ENCODE measurements at regions not wholly inside any gene's neighbourhood (a gene's known extent, or its start where the extent isn't known, plus 50 kb on each side); places are given as distances from the start of the nearest gene placed in this dataset.

- DNase-seq = no peak
These were observed 690.6 kb downstream of the EPM2A start for GRCh38 chr6:145044641-145045246.

GRCh38 chr6:145045582-145045981 is 689.7 kb downstream of the EPM2A start:
- no peak for DNase-seq

DNA sequence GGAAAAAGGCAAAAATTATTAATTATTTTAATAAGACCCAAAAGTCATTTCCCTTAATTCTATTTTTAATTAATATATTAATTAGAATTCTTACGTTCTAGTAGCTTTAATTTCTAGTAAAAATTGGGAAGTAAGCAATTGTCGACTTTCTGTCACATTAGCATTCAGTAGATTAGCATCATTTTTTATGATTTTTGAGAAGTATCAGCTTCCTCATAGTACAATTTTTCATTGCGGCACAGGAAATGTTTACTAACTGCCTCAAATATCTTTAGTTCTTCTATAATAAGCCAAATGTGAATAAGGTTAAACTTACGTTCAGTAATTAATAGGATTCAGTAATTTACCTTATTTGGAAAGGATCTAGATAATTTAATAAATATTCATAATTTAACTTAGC is 687.4 kb downstream of the EPM2A start:
- no peak for DNase-seq

DNA sequence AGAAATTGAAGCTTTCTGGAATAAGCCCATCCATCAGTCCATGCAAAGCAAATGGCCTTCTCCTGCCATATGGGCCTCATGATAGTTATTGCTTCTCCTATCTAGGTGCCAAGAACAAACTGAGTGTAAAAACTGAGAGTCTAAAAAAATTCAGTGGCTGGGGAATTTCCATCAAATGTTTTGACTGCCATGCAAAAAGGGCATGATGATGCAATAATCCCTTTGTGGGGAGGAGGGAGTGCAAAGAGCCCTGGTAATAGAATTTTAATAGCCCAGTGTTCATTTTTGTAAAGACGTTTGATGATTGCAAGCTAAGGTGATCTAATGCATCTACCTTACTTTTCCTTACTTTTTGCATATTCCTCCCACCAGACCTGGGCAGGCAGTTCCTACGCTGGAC is 683.7 kb downstream of the EPM2A start:
- DNase-seq = no peak

- DNase-seq = no peak
These were observed 679.8 kb downstream of the EPM2A start for GRCh38 chr6:145055567-145055966.

DNA sequence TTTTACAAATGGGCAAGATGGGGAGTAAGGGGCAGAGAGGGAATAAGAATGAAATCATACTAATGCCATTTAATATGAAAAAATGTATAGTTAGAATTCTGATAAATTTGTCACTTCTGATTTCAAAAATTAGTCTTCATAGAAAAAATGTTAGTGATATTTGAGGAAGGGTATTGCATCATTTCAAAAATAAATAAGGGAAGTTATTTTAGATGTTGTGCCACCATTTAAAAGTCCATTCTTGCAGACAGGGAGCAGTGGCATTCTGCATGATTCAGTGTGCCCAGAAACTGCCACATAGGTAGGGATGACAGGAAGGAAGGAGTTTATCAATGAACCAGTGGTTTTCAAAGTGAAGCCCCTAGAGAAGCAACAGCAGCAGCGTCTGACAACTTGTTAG is 674.6 kb downstream of the EPM2A start:
- DNase-seq = no peak

GRCh38 chr6:145063091-145063490 is 672.2 kb downstream of the EPM2A start:
- DNase-seq = no peak

DNA sequence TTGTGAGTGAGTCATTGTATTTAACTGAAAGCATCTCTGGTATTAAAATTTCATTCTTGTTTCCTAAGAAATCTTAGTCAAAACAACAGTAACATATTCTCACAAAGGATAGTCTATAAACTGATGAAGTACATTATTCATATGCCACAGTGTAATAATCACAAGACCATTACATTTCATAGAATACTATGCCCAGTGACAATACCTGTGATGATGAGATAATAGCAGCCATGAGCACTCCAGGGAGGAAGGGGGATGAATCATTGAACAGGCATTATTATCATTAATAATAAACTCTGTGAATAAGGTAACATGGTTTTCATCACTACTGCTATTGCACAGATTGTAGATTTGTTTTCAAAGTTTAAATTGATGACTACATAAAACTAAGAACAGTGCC is 667.9 kb downstream of the EPM2A start:
- DNase-seq = no peak

- DNase-seq = no peak
These were observed 666.7 kb downstream of the EPM2A start for GRCh38 chr6:145068577-145068976.

DNA sequence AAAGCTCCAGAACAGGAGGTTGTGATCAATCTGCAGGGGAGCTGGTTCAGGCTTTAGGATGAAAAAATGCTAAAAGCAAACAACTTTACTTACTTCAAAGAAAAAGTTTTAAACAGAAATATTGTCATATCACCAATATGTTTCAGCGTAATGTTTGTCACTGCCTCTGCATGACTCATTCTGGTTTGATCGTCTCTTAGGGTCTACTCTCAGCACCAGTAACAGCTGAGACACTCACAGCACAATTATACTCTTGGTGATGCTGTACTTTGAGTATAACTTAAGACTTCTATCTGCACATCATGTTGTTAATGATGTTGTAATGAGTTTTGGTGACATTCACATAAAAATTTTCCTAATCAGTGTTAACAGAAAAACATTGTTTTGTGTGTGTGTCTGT is 665.4 kb downstream of the EPM2A start:
- DNase-seq = no peak

- DNase-seq = no peak
These were observed 664.5 kb downstream of the EPM2A start for GRCh38 chr6:145070791-145071190.

DNA sequence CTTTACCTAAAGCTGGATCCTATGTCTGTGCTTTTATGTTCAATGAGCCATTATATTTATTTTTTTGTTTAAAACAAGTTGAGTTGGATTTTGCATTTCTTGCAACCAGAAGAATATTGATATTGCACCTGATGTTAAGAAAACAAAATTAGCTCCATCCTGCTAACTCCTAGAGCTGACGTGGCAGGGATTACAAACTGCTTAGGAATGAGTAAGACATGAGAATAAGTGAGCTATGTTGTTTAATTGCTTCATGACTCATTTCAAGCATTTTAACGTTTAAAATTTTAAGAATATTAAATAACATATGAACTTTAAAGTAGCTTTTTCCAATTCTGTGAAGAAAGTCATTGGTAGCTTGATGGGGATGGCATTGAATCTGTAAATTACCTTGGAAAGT is 663.5 kb downstream of the EPM2A start:
- no peak for DNase-seq

DNA sequence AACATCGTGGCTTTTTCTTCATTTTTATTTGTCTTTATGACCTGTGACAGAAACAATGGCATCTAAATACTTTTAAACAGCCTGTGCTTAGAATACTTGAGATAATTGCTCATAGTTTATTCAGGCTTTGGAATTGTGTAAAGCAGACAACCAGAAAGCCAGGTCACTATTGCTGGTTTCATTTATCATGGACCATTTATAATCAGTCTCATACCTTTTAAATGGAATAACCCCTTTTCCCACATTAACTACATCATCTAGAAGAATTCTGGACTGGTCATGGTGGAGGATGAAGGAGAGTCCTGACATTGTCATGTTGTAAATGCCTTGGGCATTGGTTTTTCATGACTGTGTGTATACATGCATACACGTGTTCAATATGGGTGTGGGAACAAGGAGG is 661.5 kb downstream of the EPM2A start:
- no peak for DNase-seq

DNA sequence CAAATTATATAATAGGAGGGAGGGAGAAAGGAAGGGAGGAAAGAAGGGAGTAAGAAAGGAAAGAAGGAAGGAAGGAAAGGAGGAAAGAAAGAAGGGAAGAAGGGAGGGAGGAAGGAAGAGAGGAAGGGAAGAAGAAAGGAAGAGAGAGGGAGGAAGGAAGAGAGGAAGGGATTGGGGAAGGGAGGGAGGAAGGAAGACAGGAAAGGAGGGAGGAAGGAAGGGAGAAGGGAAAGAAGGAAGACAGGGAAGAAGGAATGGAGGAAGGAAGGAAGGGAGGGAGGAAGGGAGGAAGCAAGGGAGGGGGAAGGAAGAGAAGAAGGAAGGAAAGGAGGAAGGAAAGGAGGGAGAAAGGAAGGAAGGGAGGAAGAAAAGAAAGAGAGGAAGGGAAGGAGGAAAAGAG is 660.5 kb downstream of the EPM2A start:
- DNase-seq = no peak

DNA sequence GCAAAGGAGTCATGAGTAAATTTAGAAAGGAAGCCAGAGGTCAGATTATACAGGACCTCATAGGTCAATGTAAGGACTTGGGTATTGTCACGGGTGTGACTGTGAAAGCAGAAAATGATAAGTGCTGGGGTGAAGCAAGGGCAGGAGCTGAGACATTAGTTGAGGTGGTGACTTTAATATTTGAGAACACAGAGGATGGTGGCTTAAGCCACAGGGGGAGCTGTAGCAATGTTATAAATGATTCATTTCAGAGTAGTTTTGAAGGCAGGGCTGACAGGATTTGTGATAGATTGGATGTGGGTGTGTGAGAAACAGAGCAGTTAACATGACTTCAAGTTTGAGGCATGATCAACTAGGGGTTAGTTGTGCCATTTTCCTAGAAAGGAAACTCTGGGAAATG is 659.9 kb downstream of the EPM2A start:
- no peak for DNase-seq

GRCh38 chr6:145076115-145076841 is 659.0 kb downstream of the EPM2A start:
- no peak for DNase-seq

GRCh38 chr6:145077382-145077781 is 657.9 kb downstream of the EPM2A start:
- no peak for DNase-seq

GRCh38 chr6:145080651-145081050 is 654.7 kb downstream of the EPM2A start:
- DNase-seq = no peak

- DNase-seq = no peak
These were observed 653.6 kb downstream of the EPM2A start for GRCh38 chr6:145081677-145082076.

GRCh38 chr6:145082359-145082758 is 653.0 kb downstream of the EPM2A start:
- no peak for DNase-seq

DNA sequence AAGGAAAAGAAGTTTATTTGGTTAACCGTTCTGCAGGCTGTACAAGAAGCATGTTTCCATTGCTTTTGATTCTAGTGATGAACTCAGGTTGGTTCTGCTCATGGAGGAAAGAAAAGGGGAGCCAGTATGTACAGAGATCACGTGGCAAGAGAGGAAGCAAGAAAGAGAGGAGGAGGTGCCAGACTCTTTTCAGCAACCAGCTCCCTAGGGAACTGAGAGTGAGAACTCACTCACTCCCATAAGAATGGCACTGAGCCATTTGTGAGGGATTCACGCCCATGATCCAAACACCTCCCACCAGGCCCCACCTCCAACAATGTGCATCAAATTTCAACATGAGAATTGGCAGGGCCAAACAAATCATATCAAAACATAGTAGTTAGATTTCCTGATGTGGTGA is 649.1 kb downstream of the EPM2A start:
- DNase-seq = no peak

DNA sequence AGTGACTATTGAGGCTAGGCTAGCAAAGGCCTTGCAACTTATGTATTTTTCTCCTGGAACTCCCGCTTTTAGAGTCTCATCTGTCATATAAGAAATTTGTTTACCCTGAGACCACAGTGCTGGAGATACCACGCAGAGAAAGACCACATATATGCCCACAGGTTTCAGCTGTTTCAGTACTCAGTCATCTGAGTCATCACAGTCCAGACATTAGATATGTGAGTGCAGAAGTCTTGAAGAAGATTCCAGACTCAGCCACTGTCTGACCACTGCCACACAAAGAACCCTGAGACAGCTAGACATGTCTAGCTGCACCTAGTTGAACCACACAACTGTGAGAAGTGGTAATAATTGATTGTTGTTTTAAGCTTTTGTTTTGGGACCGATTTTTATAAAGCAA is 648.3 kb downstream of the EPM2A start:
- DNase-seq = no peak

- no peak for DNase-seq
These were observed 644.3 kb downstream of the EPM2A start for GRCh38 chr6:145090801-145091585.

GRCh38 chr6:145091586-145092142 is 643.7 kb downstream of the EPM2A start:
- DNase-seq = no peak

Data from NCI-H2029 treated with DMSO at 0.1 percent for 48 hours (cell line).